ENCODE measurements at regions not wholly inside any gene's neighbourhood (a gene's known extent, or its start where the extent isn't known, plus 50 kb on each side); places are given as distances from the start of the nearest gene placed in this dataset.

DNA sequence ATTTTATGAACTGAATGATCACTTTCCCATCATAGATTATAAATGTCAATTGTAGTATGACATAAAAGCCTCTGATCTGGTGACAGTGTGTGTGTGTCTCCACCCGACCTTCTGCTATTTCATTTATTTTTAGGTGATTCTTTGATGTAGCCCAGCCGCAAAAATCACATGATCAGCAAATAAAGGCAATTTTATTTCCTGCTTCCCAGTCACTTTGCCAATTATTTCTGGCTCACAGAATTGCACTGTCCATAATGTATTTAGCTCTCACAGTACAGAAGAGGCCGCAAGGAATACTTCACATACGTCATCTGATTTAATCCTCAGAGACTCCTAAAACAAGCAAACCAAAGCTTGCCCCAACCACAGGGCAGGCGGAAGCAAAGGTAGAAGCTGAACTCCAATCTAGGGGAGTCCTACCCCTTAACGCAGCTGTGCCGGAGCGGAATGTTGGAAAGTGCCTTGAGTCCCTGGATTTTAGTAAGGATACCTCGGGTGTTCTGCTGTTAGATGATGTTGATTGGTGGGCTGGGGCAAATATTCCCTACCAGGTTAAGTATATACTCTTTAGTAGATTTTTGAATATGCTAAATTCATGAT, 384.0 kb upstream of the IRX4 start:
- no peak for DNase-seq (ENCODE audit: low spot score)

DNA sequence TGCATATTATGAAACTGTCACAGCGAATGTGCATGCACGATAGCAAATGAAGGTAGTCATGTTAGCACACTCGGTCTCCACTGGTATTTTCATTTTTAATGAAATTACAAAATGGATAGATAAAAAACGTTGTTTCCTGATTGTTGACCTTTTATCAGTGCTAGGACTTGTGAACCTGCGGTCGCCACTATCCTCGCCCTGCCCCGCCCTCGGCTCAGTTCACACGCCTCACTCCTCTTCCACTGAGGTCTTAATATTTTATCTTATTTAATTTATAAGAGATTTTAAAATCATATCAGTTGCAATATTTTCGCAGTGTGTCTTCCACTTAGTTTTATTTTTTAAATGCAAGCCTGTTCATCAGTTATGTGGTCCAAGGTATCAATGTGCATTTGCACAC, 382.6 kb upstream of the IRX4 start:
- no peak for DNase-seq (ENCODE audit: low spot score)

DNA sequence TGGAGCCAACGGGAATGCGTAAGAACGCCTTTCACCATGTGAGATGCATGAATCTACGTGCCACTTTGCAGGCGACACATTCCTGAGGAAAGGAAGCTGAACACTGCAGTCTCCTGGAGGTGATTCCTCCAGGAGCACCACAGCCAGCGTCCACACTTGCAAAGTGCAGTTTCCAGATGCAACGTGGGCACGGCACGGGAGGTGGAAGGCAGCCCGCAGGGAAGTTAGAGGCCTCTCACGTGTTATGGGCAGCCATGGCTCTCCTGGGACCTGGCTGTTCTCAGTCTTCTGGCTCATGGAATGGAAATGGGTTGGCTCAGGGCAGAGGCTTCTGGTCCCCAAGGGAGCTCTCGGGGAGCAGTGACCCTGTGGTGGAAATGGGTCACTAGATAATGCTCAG, 381.0 kb upstream of the IRX4 start:
- no peak for DNase-seq (ENCODE audit: low spot score)

DNA sequence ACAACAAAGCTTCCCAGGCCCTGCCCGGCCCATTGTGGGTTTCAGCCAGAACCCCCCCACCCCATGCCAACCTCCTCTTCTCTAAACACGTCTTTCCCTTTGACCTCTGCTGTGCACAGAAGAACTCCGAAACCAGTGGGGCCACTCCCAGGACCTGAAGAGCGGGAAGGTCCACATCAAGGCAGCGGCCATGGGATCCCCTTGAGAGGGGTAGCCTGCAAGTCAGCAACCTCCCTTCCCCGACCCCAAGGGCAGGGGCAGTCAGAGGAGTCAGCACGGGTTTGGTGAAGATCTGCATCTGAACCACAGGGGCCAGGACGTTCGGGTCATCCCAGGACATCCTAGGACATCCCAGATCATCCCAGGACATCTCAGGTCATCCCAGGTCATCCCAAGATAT, 379.9 kb upstream of the IRX4 start:
- no peak for DNase-seq (ENCODE audit: low spot score)

DNA sequence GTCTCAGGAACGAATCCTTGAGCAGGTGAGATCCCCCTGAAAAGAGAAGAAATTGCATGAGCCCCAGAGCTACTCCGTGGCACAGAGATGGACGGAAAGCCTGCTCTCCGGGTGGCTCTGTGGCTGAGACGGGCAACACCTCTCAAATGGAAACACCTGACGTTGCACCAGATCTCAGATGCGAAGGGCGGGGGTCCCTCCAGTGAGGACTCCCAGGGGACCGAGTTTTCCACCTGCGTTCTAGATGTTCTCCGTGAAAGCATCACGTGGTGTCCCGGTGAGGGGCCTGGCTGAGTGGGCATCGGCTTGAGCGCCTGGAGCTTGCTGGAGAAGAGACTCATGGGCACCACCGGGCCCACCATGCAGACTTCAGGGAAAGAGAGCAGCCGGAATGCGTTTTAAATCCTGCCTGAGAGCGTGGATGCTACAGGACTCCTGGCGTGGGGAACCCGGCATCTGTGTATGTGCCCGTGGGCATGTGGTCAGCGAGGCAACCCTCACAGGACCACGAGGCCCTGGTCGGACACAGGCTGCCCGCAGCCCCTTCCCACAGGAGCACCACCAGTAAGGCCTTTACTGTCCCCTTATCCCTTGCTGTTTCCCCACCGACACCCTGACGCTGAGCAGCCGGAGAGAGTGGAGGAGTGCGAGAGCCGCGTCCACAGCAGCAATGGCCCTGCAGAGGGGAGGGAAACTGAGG, 378.4 kb upstream of the IRX4 start:
- no peak for DNase-seq (ENCODE audit: low spot score)

DNA sequence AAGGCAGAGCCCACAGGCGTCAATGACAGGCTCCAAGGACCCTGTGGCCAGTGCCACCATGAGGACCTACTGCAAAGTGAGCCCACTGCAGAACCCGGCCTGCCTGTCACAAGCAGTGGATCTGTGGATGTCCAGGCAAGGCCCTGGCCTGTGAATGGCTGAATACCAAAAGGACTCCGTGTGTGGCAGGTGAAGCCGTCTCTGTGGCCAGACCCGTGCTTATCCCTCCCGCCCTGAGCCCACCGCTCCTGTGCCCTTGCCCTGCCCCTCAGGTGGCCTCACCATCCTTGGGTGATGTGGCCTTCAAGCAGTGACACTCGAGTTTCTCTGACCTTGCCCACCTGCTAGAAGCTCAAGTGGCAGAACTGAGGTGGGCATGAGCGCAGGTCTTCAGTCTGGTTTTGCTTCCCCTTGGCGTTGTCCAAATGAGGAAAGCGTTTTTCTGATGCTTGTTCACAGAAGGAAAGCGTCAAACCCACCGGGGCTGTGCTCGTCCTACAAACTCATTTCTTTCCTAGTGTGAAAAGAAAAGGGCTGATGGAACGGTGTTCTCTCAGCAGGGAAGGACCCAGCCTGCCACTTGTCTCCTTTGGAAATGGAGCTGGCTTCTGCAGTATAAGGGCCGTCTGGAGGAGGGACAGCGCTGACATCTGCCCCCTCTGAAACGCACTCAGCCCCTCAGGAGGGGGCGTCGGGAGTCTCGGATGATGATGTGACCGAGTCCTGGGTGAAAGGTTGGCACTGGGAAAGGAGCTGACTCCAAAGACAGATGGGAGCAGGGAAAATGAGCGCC, 377.7 kb upstream of the IRX4 start:
- DNase-seq (ENCODE audit: low spot score) = no peak

DNA sequence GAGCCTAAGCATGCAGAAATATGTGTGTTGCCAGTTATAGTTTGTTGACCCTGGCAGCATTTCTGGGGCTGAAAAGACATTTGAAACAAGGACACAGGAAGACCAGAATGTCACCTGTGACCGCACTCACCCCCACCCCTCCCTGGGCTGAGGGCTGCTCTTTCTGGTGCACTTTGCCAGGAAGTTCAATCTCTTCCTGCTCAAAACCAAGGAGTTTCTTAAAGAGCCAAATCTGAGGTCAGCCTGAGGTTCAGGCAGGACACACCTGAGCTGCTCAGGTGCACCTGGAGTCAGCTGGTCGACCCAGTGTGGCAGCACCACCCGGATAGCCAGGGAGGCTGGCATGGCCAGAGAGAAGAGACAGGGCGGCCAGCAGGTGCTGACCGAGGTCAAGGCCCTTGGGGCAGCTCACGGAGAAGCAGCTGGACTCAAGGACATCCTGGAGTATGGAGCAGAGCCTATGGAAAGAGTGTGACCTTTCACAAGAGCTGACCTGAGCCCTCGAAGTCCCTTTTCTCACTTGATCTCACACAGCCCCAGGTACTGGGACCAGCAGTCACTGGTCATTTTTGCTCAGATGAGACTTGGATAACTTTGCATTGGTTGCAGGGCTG, 376.9 kb upstream of the IRX4 start:
- DNase-seq (ENCODE audit: low spot score) = no peak

DNA sequence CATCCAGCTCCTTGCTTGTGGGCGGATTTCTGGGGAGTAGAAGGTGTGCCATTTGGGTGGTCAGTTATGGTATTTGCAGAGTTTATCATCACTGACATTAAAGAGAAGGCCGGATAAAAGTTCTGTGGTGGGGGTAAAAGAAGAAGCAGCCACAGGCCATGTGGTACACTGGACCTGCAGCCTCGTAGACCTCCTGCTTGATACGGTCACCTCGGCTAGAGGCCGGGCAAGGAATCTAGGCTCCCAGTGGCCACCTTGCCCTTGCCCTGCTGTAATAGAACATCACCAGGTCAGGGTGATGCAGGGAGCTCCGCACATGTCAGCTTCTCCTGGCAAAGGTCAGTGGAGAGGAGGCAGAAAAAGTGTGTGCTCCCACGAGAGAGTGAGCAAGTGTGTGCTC, 376.1 kb upstream of the IRX4 start:
- no peak for DNase-seq (ENCODE audit: low spot score)

DNA sequence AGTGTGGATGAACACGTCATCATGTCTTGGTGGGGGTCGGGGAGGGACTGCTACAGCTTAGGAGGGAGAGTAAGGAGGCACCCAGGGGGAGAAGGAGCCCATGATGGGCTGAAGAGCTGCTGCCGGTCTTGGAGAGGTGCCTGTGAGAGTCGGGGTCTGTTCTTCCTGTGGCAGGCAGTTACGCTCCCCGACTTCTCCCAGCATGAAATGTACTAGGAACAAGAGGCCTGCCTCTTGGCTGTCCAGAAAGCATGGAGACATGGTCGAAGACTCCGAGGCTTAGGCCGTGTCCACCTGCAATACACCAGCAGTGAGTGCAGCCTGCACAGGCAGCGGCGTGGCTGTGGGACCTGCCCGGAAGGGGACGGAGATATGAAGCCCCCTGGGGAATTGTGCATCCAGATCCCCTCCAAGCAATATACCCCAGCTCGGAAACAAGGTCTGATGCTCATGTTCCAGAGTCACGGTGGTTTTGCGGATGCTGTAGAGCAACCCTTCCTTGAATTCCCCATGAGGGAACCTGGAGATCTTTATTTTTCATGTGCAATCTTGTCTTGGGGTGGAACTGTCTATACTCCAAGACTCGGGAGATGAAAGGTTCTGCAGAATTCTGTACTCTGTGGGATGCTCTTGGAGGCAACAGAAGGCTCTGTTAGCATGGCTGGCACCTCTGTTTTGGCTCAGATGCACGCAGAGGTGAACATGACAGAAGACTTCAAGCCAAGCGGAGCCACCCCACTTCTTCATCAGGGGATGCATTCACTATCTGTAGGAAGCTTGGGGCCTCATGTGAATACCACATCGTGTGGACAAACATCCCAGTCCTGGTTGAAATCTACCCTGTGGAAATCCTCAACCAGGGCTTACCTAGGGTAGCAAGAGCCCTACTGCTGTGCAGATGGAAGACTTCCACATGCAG, 374.9 kb upstream of the IRX4 start:
- no peak for DNase-seq (ENCODE audit: low spot score)

DNA sequence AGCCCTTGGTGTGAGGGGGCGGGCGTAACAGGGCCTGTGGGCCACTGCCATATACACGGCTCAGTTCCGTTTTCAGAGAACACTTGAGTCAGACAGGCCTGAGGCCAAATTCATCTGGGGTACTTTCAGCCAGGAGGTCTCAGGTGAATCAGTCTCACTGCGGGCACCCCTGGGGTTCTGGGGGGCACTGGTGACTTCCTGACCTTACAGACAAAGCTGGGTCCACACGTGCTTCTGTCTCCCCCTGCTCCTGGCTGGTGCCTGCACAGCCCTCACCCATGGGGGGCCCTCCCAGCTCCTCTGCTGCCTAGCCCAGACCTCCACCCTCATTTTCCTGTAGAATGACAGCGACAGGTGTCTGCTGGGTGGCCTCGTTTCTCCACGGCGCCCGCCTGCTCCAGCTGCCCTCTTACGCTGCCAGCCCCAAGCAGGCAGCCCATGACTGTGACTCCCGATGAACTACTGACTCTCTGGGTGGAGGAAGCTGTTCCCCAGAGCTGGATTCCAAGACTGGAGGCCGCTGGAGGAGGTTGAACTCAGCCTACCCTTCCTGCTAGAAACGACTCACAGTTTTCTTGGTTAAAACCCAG, 374.1 kb upstream of the IRX4 start:
- no peak for DNase-seq (ENCODE audit: low spot score)

DNA sequence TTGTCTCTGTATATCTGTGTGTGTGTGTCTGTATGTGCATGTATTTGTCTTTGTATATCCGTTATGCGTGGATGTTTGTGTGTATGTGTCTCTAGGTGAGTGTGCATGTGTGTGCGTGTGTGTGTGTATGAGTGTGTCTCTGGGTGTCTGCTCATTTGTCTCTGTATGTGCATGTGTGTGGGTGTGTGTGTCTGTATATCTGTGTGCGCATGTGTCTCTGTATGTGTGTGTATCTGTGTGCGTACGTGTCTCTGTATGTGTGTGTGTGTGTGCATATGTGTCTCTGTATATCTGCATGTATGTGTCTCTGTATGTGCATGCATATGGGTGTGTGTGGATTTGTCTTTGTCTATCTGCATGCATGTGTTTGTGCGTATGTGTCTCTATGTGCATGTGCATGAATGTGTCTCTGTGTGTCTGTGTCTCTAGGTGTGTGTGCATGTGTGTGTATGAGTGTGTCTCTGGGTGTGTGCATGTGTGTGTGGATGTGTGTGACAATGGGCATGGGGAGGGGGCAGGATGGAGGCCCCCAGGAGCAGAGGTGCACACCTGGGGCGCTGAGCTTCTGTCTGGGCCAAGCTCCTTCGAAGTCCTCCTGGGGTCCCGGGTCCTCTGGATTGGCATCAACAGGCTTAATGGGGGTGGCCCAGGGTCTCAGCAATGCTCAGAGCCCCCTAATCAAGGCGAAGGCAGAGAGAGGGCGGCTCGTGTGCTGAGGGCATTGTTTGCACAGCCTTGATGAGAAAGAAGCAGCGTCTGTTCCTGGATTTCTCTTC, 373.4 kb upstream of the IRX4 start:
- DNase-seq (ENCODE audit: low spot score) = no peak

DNA sequence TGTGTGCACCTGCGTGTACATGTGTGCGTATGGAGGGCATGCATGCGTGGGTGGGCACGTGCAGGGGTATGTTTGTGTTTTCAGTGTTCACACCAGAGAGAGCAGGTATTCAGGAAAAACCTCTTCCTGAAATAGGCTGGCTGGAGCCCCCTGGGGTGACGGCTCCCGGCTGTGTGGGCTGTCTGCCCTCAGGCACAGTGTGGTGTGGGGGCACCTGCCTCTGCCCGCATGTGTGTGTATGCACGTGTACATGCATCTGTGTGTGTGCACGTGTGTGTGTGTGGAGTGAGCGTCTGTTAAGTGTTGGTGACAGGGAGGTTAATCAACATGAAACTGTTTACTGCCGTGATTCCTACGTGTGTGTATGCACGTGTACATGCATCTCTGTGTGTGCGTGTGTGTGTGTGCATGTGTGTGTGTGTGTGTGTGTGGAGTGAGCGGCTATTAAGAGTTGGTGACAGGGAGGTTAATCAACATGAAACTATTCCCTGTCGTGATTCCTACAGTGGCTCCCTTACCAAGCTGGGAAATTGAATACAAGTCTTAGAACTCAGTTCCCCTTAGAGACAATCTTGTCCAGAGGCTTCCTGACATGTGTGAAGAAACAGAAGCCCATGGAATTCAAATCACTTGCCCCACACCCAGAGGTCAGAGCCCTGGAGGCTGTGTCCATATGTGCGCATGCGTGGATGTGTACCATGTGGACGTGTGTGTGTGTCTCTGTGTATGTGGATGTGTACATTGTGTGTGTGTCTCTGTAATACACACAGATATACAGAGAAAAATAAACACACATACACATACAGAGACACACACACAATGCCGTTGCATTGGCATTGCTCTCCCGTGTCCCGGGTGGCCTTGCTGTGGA, 372.4 kb upstream of the IRX4 start:
- DNase-seq (ENCODE audit: low spot score) = no peak

DNA sequence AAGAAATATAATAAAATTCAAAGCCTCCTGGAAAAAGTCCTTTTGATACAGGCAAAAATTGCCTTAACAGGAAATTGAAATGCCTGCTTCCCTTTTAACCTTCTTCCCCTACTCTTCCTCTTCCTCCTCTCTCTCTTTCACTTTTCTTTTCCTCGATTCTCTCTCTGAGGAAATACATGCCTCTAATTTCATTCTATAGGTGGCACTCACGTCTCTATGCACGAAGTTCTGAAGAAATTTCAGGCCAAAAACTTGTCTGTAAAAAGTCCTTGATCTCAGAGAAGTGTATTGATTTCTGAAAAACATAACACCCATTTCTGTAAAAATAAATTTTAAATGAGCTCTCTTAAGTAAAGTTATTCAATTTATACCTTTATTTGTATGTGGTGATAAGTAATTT, 371.7 kb upstream of the IRX4 start:
- peak; percentile 2 for DNase-seq (ENCODE audit: low spot score)

DNA sequence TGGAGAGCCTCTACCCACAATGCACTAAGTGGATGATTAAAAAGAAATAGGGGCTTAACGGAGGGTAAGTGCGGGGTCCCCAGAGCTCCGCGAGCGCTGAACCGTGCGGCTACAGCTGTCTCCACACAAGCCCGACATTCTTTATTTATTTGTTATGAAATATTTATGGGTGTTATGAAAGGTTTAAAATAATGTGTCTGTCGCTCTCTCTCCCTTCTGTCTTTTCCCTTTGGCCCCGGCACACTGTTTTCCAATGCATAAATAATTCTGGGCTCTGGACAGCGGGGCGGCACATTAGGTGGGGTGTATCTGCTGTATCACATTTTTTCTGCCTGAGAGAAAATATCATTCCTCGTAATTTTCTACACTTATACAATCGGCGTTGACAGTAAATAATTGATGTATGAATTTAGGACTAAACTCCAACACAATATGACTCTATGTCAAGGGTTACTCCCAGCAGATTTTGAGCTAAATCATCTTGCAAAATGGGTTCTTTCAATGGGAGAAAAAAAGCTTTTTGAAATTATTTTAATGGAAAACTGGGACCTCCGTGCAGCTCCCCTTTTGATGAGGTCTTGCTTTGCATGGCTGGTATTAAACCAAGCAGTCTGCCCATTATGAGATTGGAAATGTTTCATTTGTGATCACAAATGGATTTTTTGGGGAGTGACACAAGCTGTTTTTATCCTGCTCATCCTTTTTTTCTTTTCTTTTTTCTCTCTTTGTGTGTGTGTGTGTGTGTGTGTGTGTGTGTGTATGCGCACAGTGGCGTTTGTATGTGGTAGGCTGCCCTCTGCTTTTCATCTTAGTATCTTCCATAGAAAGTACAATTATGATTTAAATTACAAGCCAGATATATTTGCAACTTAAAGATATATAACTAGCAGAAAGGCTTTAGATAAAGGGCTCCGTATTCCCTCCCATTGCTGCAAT, 370.6 kb upstream of the IRX4 start:
- no peak for DNase-seq (ENCODE audit: low spot score)

DNA sequence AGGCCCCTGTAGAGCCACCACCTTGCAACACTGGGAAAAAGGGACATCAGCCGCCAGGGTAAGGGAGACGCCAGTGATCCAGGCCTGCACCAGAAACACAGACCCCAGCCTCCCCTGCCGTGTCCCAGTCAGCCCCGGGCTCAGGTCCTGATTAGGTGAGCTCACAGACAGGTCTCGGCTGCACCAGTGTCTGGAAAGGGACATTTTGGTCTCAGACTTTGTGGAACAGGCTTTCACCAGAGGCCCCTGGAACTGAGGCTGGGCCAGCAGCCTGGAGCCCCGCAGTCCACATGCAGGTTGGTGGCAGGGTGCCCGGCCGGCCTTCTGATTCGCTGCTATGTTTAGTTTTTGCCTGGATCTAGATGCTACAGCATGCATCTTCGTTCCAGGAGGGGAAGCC, 369.0 kb upstream of the IRX4 start:
- no peak for DNase-seq (ENCODE audit: low spot score)

DNA sequence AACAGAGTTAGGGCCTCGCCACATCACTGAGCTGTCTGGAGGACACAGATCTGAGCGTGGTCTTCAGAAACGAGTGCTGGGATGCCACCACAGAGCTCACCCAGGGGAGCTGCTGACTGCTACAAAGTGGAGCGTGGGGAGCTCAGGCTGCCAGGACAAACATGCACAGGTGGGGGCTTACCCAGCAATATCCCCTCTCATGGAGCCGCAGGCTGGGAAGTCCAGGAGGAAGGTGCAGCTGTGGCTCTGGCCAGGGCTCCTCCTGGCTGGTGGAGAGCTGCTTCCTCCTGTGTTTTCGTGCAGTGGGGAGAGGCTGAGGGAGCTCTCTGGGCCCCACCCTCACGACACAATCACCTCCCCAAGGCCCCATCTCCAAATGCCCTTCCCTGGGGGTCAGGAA, 368.6 kb upstream of the IRX4 start:
- DNase-seq (ENCODE audit: low spot score) = no peak

DNA sequence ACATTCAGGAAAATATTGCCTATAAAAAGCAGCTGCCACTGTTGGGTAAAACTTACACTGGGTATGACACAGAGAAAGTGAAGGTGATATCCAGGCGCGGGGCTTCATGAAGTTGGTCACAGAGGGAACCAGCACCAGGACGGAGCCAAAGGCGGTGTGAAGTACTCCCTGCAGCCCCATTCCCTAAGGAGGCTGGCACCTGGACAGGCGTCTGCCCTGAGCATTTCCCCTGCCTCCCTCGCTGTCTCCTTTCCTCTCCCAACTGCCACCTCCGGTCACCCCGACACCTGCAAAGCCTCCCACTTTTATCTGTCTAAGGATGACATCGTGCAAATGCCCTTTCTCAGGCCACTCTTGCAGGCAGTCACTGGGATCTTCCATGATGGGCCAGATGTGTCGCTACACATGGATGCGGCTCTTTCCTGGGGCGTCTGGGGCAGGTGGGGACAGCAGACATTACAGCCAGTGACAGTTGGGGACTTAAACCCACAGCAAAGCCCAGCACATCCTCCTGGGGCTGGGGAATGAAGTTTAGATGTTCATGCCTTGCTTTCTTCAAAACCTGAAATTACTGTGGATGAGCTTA, 367.7 kb upstream of the IRX4 start:
- DNase-seq (ENCODE audit: low spot score) = no peak

DNA sequence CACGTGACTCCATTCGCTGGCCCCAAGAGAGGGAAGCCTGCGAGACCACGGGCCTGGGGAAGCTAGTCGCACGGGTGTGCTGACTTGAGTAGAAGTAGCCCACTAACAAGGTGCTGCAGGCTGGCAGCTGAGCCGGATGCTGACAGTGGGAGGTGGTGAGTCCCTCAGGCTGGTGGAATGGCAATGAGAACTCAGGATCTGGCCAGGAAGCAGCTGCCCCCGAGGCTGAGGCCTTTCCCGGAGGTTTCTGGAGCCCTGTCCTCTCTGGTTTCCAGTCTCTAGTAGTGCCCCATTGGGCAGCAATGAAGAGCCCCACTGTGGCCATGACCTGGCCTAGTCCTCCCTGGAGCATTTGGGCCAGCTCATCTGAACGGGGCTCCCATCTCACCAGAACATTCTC, 366.7 kb upstream of the IRX4 start:
- DNase-seq (ENCODE audit: low spot score) = no peak

Measured in pons (tissue), 1 donor.